ENCODE measurements at regions not wholly inside any gene's neighbourhood (a gene's known extent, or its start where the extent isn't known, plus 50 kb on each side); places are given as distances from the start of the nearest gene placed in this dataset.

DNA sequence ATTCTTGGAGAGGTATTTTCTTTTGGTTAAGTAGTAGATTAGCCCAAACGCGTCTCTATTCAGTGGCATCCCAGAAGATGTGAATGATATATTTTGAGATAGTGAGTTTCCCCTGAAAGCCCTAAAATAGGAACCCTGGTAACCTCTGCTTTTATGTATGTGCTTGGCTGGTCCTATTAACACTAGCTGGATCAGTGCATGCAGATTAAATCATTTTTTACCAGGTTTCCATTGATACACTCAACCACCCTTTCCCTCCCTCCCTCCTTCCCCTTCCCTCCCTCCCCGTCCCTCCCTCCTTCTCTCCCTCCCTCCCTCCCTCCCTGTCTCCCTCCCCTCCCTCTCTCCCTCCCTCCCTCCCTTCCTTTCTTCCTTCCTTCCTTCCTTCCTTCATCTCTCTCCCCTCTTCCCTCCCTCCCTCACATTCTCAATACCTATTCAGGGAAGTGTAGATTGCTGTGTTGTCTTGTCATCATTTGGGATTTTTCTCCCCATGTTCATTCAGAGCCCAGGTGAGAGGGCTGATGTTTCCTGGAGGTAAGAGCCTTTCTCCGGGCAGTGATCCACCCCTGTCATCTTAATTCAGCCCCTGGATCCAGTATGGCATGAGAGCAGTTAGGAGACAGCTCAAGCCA lies 406.8 kb downstream of the PRDM2 start:
- no peak for DNase-seq

DNA sequence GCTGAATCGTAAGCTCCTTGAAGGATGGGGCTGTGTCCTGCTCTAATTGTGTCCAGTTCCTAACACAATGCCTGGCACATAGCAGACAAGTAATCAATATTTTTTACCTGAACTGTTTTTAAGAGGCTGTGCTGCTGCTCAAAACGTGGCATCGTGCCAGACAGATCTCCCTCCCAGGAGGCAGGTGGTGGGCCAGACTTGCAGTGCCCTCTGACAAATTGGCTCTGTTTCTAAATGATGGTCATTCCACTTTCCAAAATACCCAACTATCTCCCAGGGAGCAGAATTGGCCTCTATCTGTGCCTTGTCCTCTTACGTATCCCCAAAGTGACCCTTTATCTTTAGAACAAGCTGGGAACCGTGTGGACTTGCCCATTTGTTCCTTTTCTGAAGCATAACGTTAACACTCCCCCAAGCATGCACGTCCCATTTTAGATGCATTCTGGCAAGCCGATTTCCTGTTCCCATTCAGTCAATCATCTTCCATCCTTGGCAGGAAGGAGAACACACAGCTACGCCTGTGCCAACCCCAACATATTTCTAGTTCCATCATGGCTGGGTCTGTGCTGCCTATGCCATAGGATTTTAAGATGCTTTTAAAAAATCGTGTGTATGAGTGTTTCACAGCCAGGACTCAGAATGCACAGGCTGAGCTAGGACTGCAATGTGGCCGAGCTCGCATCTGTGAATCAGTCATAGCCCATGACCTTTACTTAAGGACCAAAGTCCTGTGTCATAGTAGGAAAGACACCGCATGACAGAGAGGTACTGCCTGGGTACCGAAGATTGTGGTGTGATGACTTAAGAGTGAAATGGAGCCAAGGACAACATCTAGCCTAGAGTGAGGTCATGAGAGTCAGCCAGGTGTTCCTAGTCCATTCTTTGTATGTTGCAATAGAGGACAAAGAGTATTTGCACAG lies 408.6 kb downstream of the PRDM2 start:
- DNase-seq, result no peak

DNA sequence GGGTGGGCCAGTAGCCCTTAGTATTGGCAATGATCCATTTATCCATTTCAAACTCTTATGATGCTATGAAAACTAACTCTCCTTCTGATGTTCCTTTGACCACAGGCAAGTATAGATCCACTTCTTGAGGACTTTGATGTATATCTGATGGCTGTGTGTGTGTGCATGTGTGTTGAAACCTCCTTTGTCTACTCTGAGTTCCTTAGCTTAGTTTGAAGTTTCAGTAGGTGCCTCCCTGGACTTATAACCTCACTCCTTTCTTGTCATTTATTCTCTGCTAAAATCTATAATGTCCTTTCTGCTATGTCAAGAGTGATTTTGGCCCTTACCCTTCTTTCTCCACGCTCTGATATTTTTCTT lies 409.3 kb downstream of the PRDM2 start:
- no peak for DNase-seq

DNA sequence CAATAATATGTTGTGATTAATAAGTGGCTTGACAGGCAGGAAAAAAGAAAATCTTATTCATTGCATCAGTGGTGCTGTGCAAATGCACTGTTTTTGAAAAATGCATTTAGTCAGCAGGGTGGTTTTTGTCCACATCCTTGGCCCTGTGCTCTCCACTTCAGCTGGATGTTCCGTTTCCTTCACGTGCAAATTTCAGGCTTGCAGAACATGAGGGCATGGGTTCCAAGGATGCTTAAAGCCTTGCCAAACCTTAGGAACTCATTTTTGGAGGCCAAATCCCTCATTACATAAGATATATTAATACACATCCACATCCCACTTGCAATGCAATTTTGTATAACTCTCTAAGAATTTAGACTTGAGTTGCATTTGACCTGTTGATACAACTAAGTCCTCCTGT lies 410.1 kb downstream of the PRDM2 start:
- no peak for DNase-seq

DNA sequence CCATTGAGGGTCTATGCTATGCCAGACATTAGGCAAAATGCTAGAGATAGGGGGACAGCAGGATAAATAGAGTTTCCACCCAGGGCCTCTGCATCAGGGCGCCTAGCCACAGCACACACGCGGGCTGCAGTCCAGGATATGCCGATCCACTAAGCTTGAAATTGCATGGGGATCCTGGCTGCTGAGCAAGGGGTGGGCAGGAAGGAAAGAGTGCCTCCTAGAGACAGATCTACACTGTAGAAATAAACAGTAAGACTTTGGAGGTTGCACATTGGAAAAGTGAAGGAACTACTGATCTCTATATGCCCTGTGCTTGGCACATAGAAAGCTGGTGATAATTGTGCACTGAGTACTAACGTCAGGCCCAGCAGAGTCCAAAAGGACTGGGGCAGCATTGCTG lies 411.1 kb downstream of the PRDM2 start:
- DNase-seq, result no peak

DNA sequence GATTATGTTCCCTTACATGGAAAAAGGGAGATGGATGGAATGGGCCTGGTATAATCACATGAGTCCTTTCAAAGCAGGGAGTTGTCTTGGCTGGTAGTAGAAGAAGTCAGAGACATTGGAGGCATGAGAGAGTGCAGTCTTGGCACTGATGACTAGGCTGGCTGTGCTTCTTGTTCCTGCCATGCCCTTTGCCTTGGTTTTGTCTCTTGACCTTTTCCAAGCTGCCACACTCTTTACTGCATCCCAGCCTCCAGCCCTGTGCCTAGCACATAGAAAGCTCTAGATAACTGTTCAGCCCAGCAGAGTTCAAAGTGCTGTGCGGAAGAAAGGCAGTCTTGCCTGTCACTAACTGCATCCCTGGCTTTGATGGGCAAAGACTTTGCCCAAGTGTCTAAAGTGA lies 412.6 kb downstream of the PRDM2 start:
- no peak for DNase-seq

DNA sequence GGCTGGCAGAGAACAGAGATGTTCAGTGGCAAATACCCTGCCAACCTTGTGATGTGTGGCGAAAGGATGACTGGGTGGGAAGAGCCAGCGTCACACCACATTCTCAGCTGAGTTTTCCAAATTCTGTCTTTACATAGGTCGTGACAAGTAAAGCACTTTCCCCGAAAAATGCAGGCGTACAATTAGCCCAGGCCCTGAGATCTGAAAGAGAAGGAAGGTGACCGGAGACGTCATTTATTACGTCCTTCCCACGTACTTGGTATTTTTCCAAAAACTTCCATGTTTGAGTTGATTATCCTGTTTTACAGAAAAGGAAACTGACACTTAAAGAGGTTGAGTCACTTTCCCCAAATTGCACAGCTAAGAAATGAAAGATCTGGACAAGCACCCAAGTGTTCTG lies 413.3 kb downstream of the PRDM2 start:
- no peak for DNase-seq

DNA sequence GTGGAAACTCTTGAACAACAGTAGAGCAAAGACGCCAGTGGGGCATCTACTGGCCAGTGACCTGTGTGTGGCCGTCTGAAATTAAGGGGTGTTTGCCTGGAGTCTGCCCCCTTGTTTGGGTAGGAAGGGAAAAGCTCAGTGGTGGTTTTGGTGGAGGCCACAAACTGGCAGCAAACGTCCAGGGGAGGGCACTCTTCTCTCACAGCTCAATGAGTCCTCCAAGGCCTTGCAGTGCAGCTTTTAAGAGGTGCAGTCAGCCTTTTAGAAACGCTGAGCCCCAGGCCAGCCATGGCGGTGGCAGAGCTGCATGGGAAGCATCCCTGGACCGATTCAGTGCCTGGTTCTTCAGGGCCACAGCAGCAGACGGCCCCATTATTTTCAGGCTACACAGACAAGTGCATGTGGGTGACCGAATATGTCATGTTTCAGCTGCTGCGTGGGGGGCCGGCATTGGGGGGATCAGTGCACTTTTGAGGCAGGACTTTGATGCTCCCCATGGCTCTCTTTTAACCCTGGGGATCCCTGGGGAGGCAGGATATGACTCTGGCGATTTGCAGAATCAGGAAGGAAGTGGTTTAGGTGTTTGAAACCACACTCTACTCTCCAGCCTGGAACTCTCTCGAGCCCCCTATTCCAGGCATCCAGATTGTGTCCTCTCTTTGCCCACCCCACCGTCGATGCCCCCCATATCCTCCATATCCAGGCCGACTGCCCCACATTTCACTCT lies 414.0 kb downstream of the PRDM2 start:
- peak in 1 of 5 experiments; percentile 11 for DNase-seq

DNA sequence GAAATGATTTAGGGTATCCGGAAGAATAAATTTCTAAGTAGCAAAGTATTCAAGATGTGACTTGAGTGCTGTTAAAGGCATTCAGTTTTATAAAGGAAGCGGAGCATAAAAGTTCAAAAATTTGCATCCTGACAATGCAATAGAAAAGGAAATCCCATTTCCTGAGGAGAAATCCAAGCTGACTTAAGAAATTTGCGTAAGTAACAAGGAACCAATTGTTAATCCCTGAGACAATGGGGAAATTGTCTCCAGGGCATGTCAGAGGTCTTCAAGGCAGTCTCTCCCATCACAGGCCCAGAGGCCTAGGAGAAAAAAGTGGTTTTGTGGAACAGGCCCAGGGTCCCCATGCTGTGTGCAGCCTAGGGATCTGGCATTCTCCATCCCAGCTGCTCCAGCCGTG lies 416.0 kb downstream of the PRDM2 start:
- no peak for DNase-seq

DNA sequence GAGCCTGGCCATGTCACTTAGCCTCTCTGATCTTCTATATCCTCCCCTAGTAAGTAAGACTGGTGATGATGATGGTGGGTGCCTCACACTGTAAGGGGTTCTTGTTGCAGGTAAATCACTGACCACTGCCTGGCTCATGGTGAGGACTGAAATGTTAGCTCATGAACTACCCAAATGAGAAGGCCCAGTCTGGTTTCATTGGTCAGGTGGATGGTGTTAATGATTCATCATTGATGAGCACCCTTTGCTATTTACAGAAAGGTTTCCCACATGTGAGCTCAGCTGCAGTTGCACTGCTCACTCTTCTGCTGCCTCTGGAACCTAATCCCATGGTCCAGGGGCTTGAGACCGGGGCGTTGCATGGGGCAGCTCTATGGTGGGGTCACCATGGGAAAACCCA lies 417.7 kb downstream of the PRDM2 start:
- no peak for DNase-seq

DNA sequence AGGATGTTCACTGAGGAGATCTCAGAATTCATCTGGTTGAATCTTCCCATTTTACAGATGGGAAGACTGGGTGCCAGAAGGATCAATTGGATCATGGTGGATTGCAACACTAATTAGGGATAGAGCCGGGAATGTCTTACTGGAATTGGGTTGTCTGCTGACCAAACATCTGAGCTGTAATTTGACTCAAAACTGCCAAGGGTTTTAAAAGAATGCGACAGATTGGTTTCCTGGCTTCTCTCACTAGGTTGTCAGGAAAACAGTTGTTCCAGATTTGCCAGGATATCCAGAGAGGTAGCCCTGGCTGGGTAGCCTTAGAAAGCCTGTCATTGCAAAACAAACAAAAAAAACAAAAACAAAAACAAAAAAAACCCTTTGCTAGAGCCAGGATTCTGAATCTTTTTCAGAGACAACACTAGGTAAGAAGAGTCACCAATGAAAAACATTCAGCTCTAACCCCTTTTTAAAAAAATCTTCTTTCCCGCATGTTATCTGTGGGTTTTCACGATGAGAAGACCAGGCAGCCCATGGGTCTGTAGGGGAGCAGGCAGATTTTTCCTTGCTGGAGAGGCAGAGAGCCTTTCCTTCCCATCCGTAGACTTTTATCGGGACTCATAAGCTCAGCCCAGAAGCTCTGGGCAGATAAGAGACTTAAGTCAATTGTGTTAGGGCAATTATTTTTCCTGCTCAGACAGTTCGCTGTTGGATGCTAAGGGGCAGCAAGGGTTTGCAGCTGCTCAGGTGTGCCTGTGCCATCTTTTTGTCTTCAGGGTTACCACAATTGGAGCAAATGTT lies 418.9 kb downstream of the PRDM2 start:
- no peak for DNase-seq

DNA sequence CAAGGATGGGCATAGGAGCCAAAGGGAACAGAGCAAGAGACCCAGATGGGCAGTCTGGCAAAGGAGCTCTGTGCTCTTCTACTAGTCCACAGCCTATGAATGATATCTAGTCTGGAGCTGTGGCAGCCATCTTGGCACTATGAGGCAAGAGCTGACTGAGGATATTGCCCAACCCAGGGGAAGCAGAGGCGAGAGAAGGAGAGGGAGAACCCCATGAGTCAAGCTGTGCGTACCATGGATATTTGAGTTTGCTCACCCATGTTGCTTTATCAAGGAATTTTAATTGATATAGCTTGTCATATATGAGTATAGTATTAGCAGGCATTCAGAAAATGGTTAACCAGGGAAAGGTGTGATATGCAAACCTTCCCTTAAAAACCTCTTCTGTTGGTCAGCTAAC lies 420.9 kb downstream of the PRDM2 start:
- no peak for DNase-seq

DNA sequence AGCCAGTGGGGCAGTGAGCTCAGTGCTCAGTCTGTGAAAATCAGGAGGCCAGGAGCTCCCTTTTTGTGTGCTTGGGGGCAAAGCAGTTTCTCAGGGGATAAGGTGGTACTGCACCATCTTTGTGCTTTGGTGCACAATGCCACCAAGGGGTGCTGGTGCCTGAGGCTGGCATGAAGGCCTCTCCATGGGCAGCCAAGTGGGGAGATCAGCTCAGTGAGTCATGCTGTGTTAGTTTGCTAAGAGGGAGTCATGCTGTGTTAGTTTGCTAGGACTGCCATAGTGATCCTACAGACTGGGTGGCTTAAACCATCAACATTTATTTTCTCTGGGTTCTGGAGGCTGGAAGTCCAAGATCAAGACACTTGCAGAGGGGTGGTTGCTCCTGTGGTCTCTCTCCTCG lies 428.1 kb downstream of the PRDM2 start:
- DNase-seq, result no peak

DNA sequence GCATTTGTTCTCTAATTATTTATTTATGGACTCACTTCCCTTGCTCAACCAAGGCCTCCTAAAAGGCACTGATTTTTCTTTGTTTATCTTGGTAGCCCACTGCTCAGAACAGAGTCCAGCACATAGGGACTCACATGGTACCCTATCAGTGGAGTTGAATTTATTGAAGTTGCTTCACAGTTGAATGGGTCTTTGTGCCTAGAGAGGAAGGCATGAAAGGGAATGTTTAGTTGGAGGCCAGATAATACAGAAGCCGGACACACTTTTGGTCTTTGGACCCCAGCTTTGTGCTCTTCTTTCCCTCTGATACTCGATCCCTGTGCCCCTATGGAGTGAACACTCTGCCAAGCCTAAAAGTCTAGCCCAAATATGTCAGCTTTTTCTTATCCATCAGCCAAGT lies 429.0 kb downstream of the PRDM2 start:
- no peak for DNase-seq

DNA sequence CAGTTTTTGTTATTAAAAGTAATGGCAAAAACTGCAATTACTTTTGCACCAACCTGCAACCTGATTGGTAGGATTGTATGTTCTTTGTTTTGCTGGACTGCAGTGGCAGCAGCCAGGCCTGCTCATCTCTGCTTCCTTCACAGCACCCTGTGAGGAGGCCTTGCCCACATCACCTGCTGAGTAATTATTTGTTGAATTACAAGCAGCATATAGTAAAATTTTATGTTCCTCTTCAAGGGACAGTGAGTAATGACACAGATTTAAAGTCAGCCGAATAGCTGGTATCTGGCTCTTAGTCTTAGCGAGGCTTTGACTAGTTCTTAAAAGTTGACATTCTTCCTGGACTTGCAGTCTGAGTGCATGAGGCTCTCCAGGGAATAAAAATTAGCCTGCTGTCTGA lies 435.1 kb downstream of the PRDM2 start:
- DNase-seq, result no peak

DNA sequence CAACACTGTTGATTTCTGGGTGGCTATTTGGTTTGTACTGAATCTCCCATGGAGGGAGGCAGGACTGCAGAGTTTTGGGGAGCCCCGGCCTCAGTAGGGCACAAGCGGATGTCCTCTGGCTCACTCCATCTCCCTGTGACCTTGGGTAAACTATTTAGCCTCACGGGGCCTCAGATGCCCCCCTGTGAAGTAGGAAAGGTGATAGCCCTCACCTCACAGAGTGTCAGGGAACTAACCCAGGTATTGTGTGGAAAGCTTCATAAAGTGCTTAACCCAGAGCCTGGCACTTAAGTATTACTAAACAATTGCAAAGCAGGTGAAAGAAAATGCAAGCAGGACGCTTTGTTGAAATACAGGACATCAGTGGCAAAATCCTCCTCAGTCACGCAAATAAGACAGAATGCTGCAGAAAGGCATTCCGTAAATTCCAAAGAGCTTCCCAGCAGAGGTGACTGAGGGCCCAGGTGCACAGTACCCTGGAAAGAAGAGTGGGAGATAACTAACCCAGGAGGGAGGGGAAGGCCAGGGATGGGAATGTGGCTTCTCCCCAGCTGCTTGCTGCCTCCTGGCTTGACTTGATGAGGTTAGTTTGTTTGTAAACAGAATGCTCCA lies 436.3 kb downstream of the PRDM2 start:
- DNase-seq, result no peak

DNA sequence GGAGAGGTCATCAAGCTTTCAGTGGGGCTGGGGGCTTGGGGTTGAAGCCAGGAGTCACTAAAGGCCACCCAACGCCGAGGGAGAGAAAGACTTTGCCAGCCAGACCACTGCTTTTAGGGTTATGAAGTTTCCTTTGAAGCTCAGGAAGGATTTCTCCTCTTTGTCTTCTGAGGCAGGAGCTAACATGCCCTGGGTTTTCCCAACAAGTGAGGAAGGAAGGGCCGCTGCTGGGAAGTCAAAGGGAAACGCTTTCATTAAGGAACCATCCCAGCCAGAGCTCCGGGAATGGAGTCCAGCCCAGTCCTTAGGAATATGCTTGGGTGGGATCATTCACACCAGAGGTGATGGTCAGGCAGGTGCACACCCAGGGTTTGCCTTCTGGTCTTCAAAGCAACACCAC lies 436.9 kb downstream of the PRDM2 start:
- DNase-seq, result no peak

DNA sequence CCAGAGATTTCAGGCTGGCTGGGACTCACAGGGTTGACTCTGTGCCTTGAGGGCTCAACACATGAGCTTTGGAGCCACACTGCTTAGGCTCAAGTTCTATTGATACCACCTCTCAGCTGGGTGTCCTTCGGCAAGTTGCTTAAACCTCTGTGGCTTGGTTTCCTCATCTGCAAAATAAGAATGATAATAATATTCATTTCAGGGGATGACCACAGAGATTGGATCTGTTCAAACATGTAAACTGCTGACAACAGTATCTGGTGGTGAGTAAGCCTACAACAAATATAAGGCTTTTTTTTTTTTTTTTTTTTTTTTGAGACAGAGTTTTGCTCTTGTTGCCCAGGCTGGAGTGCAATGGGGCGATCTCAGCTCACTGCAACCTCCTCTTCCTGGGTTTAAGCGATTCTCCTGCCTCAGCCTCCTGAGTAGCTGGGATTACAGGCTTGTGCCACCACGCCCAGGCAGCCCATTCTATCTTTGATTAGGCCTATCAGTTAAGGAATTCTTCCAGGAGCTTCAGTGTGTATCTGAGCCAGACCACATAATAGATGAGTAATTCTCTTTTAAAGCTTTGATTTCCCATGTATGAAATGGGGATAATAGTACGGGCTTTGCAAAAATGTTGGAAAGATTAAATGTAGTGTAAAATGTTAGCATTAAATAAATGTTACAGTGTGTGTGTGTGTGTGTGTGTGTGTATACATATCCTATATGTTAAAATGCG lies 437.6 kb downstream of the PRDM2 start:
- no peak for DNase-seq

DNA sequence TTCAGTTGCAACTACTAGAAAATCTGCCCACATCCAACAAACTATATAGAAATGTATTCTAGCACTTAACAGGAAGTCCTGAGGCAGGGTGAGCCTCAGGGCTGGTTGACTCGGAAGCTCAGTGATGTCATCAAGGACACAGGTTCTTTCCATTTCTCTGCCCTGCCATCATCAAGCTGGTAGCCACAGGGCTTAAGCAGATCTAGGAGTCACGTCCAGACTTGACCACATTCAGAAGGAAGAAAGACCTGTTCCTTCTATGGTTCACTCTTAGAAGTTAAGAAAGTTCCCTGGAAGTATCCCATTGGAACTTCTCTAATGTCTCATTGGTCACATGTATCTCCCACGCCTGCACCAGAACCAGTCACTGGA lies 438.1 kb downstream of the PRDM2 start:
- no peak for DNase-seq

DNA sequence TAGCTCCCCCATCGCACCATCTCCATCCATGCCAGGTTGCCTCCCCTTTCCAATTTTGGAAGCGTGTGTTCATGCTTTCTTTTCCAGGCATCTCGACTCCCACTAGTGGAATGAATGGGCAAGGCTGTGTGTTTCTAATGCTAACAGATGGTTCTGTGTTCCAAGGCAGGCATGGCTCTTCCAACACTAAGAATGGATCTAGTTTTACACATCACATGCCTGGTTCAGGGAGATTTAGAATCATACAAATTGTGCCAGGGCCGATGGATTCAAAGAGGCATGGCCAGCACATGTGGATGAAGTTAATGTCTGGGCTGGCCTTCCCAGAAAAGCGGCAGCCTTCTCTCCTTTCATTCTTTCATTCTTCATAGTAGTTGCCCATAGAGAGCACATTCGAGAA lies 438.7 kb downstream of the PRDM2 start:
- DNase-seq, result no peak

DNA sequence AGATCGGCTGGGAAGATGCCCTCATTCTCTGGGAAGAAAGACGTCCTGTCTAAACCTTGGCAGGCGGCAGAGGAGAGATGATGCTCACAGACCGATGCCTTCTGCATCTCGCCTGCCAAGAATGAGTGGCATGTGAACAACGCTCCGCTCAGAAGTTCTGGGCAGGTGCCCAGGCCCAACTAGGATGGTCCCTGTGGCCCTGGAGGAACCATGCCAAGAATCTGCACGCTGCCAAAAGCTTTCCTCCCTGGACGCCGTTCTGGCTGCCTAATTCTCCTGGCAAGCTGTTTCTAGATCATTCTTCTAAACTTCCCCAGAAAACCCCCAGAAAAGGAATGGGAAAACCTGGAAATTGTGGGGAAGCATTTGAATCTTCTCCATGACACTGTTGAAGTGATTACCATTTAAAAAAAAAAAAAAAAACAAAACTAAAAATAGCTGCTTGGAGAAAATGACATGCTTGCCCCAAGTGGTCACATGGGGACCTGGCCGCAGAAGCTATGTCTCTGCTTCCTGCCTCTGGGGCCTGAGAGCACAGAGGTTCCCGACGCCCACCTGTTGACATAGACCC lies 440.9 kb downstream of the PRDM2 start:
- DNase-seq, result no peak

DNA sequence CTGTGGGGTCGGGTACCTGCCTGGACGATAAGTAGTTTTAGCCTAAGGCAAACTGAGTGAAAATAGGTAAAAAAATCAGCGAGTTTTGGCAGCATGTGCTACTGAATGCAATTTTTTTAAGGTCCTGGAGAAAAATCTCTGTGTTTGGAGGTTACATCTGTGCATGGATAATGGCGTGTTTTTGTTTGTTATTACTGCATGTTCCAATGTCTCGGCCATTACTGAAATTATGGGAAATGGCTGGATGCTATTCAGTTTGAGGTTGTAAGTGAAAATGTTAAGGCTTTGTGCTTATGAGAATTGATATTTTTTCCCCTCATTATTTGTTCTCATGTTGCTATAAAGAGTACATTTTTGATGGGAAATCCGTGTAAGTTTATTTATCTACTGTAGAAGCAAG lies 441.7 kb downstream of the PRDM2 start:
- DNase-seq, result no peak
